ENCODE measurements at regions not wholly inside any gene's neighbourhood (a gene's known extent, or its start where the extent isn't known, plus 50 kb on each side); places are given as distances from the start of the nearest gene placed in this dataset.

DNA sequence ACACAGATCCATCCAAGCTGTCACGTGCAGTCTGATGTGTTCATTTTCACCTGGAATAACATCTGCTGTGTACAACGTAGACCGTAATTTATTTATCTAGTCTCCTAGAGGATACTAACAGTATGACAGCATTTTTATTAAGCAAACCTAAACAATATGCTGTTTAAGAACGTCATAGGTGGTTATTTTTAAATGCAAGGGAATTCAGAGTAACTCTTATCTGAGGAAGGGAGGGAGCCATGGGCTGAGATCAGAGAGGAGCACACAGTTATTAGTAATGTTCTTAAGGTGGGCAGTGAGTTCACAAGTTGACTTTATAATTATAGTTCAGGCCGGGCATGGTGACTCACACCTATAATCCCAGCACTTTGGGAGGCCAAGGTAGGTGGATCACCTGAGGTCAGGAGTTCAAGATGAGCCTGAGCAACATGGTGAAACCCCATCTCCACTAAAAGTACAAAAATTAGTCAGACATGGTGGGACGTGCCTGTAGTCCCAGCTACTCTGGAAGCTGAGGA, 193.6 kb downstream of the UACA start:
- H3K9ac ChIP-seq (ENCODE audit: low read depth, low read length), result no peak overlapping the region
- H3K36me3 ChIP-seq (ENCODE audit: insufficient read depth, low read length), result no peaks in the 10 kb centered on the region
- H3K4me1 ChIP-seq (ENCODE audit: insufficient read depth, low read length), result 0 out of 2 replicates have a peak, but pooled peaks cover 3% of the 10 kb centered on the region
- peaks cover 5% of the 10 kb centered on the region; the same call in 1 of the 2 replicates for H3K9me3 ChIP-seq (ENCODE audit: control insufficient read depth, insufficient read depth, low read length)

DNA sequence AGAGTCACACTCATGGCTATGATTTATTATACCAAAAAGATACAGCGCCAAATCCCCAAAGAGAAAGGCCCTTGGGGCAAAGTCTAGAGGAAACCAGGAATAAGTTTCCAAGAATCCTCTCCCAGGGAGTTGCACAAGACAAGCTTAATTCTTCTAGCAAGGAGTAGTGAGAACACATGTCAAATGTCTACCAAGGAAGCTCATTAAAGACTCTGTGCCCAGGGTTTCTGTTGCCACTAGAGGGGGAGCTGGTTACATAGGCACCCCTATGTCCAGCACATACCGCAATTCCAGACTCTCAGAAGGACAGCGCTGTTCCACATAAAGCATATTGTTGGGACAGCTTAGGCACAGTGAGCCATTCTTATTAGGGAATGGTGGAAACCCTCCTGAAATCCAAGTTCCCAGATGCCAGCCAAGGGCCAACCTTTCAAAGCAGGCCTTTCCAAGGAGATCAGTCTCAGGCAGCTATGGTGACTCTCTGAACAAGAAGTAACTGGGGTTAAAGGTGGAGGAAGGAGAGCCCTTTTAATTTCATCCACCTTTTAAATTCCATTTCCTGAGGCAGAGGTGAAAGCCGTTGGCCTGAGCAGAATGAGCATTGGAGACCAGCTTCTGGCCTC, 194.2 kb downstream of the UACA start:
- Histone ChIP-seq H3K4me1 (ENCODE audit: insufficient read depth, low read length) (0 out of 2 replicates have a peak, but pooled peaks cover 3% of the 10 kb centered on the region), H3K9ac (ENCODE audit: low read depth, low read length) (no peak overlapping the region), H3K9me3 (ENCODE audit: control insufficient read depth, insufficient read depth, low read length) (peaks cover 5% of the 10 kb centered on the region; the same call in 1 of the 2 replicates), H3K36me3 (ENCODE audit: insufficient read depth, low read length) (no peaks in the 10 kb centered on the region)

DNA sequence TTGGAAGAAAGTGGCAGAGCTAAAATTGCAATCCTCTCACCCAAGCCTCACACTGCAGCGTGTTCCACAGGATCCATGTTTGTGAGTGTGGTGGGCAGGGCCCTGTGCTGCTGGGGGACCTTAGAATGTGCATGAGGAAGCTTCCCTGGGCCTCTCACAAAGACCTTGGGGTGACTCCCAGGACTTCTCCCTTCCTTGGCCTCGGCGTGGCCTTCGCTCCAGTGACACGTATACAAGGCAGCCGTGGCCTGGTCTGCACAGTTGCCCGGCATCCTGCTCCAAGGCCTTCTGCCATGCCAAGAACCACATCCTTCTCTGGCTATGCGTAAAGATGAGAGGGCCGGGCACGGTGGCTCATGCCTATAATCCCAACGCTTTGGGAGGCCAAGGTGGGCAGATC, 196.4 kb downstream of the UACA start:
- Histone ChIP-seq H3K4me1 (ENCODE audit: insufficient read depth, low read length) (0 out of 2 replicates have a peak, but pooled peaks cover 3% of the 10 kb centered on the region), H3K36me3 (ENCODE audit: insufficient read depth, low read length) (no peaks in the 10 kb centered on the region), H3K9ac (ENCODE audit: low read depth, low read length) (no peak overlapping the region), H3K9me3 (ENCODE audit: control insufficient read depth, insufficient read depth, low read length) (no peaks in the 10 kb centered on the region)

DNA sequence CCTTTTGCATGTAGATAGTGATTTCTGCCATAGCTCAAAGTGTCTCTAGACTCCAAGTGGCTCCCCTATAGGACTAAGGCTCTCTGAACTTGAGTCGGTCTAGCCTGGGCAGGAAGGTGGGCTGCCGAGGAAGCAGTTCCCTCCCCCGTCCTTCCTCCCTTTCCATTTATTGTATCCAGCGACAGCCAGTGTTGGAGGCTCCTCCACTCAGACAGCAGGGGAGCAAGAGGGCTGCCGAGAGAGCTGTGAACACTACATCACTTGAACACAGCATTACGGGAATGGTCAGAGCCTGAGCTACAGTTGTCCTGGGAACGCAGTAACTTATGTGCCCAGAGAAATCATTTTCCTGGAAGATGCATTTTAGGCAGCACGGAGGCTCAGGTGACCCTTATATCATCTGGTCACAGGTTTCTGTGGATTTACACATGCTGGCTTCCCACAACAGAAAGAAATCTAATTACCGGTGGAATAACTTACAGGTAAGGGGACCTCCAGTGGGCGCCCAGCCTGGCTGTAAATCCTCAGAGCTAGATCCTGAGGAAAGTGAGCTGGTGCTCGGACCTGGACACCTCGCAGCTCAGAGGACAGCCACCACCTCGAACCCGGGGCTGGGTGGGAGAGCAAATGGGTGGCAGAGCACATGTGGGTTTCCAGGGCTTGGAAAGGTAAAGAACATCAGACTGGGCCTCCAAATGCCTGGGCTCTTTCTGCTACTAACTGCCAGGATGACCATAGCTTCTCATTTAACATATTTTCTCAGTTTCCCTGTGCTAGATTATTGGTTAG, 197.1 kb downstream of the UACA start:
- Histone ChIP-seq H3K4me1 (ENCODE audit: insufficient read depth, low read length) (0 out of 2 replicates have a peak, but pooled peaks cover 3% of the 10 kb centered on the region), H3K9ac (ENCODE audit: low read depth, low read length) (no peak overlapping the region), H3K9me3 (ENCODE audit: control insufficient read depth, insufficient read depth, low read length) (no peaks in the 10 kb centered on the region), H3K36me3 (ENCODE audit: insufficient read depth, low read length) (no peaks in the 10 kb centered on the region)

DNA sequence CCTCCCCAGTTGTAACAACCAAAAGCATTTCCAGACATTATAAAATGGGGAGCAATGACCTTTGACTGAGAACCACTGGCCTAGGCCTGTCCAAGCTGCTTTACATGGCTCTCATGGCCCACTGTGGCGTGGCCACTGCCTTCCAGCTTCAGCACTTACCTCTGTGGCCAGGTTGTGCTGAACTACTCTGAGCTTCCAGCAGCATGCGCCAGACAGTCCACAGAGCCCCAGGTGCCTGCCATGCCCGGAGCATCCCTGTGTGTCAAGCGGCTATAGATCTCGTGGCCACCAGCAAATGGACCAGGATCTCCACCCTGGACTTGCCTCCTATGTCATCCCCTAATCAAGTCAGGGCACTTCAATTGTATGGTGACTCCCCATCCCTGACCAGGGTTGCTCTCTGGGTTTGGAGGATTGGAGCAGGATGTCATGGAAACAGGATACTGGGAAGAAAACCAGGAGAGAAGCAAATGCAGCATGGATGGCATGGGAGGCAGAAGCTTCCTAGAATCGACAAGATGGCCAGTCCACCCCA, 199.7 kb downstream of the UACA start:
- Histone ChIP-seq H3K9me3 (ENCODE audit: control insufficient read depth, insufficient read depth, low read length) (no peaks in the 10 kb centered on the region), H3K9ac (ENCODE audit: low read depth, low read length) (no peak overlapping the region), H3K4me1 (ENCODE audit: insufficient read depth, low read length) (peaks cover 3% of the 10 kb centered on the region; the same call in 1 of the 2 replicates), H3K36me3 (ENCODE audit: insufficient read depth, low read length) (no peaks in the 10 kb centered on the region)

DNA sequence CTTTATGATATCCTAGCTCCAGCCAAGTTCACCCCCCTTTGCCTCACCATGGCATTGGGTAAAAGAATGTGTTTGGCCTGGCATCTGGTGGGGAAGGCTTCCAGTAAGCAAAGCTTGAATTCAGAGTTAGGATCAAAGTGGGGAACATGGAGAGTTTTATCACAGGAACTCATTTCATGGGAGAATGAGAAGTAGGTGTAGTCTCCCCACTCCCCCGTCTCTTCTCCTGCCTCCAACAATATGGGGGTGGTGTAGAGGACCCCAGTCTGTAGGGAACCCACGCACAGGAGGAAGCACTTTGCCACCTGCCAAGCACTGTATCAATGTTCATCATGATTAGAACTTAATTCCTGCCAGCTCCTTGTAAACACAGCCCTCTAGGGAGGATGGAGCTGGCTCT, 200.5 kb downstream of the UACA start:
- no peaks in the 10 kb centered on the region for H3K36me3 ChIP-seq (ENCODE audit: insufficient read depth, low read length)
- H3K9me3 ChIP-seq (ENCODE audit: control insufficient read depth, insufficient read depth, low read length), result no peaks in the 10 kb centered on the region
- H3K4me1 ChIP-seq (ENCODE audit: insufficient read depth, low read length), result peaks cover 3% of the 10 kb centered on the region; the same call in 1 of the 2 replicates
- H3K9ac ChIP-seq (ENCODE audit: low read depth, low read length), result no peak overlapping the region

DNA sequence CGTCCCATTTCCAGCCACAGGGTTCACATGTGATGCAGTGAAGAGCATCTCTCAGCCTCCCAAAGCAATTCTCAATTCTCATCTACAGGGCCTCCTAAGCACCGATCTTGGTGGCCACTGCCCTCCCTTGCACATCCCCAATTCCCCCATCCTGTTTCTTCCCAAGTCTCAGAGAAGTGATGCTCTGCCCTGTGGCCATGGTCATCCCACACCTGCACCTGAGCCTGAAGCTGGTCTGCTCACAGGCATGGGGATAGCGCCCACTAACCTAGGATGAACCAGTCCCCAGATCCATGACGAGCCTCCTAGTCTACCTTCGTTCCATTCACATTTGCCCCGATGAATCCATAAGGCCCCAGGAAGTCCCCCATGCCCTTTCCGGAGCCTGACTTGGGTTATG, 201.5 kb downstream of the UACA start:
- Histone ChIP-seq H3K4me1 (ENCODE audit: insufficient read depth, low read length) (peaks cover 3% of the 10 kb centered on the region; the same call in 1 of the 2 replicates), H3K9ac (ENCODE audit: low read depth, low read length) (no peak overlapping the region), H3K9me3 (ENCODE audit: control insufficient read depth, insufficient read depth, low read length) (no peaks in the 10 kb centered on the region), H3K36me3 (ENCODE audit: insufficient read depth, low read length) (no peaks in the 10 kb centered on the region)

DNA sequence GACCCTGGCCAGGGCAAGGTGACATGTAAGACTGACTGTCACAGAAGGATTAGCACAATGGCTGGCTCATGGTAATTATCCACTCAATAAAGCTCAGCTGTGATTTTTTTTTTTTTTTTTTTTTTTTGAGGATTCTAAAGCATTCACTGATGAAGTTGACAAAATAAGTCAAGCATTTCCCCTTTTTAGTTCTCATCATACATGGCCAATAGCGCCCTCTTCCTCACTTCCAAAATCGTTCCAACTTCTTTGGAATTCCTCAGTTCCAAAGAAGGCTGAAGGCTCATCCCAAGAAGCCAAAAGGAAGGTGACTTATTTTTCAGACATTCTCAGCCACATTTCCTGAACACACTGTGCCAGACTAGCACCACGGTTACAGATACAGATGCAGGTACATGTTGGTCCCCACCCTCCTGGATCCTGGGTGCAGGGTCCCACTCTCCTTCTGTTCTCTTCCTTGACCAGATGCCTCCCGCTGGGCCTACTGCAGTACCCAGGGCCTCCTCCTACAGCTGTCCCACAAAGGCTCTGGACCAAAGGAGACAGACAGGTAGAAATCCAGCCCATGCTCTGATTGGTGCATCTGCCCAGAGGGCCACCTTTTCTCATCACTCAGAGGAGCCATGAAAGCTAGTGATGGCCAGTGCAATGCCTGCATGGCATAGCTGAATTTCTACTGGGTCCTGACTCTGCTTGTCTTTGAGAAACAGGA, 202.6 kb downstream of the UACA start:
- H3K4me1 ChIP-seq (ENCODE audit: insufficient read depth, low read length), result no peaks in the 10 kb centered on the region; the same call in 1 of the 2 replicates
- H3K36me3 ChIP-seq (ENCODE audit: insufficient read depth, low read length), result no peaks in the 10 kb centered on the region
- H3K9ac ChIP-seq (ENCODE audit: low read depth, low read length), result no peak overlapping the region
- H3K9me3 ChIP-seq (ENCODE audit: control insufficient read depth, insufficient read depth, low read length), result no peaks in the 10 kb centered on the region

DNA sequence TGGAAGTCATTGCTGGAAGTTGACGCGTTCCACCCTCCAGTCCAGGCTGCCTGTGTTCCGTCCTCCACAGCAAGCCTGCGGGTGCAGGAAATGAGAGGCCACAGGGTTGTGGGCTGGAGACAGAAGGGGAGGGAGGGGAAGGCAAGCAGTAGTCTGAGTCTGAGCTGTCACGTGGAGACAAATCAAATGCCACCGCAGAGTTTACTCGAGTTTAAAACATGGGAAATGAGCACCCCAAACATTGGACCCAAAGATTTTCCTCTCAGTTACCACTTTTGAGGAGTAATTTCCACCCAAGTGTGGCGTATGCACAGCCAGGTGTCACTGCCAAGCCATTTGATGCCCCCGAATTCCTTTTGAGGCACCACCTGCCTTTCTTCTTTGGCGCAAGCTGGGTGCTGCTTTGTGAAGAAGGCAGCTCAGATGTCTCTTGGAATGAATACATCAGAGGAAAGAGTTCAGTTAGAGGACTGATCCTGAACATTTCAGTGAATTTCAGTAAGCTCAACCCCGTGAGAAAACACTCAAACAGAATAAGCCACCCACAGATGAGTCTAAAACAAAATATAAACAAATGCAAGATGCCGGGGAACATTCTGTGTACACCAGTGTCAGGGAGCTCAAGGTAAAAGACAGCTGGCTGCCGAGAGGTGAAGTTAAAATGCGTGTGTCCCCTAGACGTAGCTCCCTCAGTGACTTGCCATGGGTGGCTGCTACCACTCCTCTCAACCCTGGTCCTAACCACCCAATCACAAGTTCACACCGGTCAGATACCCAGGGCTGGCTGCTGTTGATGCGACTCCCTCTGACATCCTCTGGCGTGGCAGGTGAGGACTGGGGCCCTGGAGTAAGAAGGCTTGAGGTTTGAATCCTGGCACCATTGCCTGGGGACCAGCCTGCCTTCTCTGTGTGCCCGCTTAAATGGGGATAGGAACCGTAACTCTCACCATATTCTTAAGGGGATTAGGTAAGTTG, 203.8 kb downstream of the UACA start:
- no peaks in the 10 kb centered on the region for H3K36me3 ChIP-seq (ENCODE audit: insufficient read depth, low read length)
- no peaks in the 10 kb centered on the region; the same call in 1 of the 2 replicates for H3K4me1 ChIP-seq (ENCODE audit: insufficient read depth, low read length)
- no peak overlapping the region for H3K9ac ChIP-seq (ENCODE audit: low read depth, low read length)
- H3K9me3 ChIP-seq (ENCODE audit: control insufficient read depth, insufficient read depth, low read length), result no peaks in the 10 kb centered on the region

DNA sequence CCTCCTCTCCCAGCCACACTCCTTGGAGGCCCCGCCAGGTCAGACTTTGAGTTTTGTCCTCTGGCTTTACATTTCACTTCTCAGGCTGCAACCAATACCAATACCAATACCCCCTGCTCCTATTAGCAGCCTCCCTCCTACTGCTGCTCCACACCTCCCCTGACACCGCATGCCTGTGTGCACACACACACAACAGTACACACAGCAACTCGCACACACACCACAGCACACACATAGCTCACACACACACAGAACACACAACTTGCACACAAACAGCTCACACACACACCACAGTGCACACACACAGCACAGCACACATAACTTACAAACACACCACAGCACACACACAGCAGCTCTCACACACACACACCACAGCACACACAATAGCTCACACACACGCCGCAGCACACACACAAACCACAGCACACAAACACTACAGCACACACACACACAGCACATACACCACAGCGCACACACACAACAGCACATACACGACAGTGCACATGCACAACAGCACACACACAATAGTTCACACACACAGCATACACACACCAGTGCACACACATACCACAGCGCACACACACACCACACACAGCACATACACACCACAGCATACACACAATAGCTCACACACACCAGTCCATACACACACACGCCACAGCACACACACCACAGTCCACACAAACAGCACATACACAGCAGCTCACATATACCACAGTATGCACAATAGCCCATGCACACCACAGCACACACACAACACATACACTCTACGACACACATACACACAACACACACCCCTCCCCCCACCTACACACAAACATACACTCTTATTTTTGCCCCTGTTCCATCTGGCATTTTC, 204.7 kb downstream of the UACA start:
- no peak overlapping the region for H3K9ac ChIP-seq (ENCODE audit: low read depth, low read length)
- H3K36me3 ChIP-seq (ENCODE audit: insufficient read depth, low read length), result no peaks in the 10 kb centered on the region
- no peaks in the 10 kb centered on the region for H3K9me3 ChIP-seq (ENCODE audit: control insufficient read depth, insufficient read depth, low read length)
- no peaks in the 10 kb centered on the region; the same call in 1 of the 2 replicates for H3K4me1 ChIP-seq (ENCODE audit: insufficient read depth, low read length)

DNA sequence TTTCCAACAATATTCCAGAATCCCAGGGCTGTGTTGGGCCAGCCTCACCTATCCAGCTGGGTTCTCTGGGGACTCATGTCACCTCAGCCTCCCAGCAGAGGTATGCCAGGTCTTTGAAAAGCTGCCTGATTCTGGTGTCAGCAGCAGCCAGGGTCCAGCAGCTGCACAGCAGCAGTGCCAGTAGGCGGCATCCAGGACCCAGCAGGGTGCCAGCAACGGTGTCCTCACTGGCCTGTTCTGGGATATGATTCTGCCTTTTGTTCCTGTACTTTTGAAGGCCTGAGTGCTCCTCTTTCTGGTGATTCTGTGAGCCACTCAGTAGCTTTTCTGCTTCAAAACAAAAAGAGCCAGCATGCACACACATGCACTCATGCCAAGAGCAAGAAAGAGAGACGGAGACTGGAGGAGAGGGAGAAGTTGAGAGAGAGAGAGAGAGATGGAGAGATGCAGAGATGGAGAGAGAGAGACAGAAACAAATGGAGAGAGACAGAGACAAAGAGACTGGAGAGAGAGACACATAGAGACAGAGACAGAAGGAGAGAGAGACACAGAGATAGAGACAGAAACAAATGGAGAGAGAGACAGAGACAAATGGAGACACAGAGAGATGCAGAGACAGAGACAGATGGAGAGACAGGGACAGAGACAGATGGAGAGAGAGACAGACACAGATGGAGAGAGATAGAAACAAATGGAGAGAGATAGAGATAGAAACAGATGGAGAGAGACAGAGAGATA, 205.7 kb downstream of the UACA start:
- no peaks in the 10 kb centered on the region; the same call in 1 of the 2 replicates for H3K4me1 ChIP-seq (ENCODE audit: insufficient read depth, low read length)
- no peaks in the 10 kb centered on the region for H3K9me3 ChIP-seq (ENCODE audit: control insufficient read depth, insufficient read depth, low read length)
- H3K9ac ChIP-seq (ENCODE audit: low read depth, low read length), result no peak overlapping the region
- no peaks in the 10 kb centered on the region for H3K36me3 ChIP-seq (ENCODE audit: insufficient read depth, low read length)

DNA sequence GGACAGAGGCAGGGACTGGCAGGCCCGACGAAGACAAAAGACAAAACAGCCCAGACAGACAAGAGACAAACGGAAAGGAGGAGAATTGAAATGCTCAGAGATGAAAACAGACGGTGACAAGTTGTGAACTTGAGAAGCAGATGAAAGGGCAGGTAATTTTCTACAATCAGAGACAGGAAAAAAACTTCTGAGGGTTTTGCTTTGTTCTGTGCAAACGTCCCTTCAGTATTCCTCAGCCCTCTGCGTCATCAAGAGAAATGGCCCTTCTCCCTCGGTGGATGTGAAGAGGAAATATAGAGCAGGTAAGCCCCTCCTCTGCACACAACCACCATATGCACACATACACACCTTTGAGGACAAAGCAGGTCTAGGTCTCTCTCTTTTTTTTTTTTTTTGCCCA, 206.6 kb downstream of the UACA start:
- H3K9ac ChIP-seq (ENCODE audit: low read depth, low read length), result no peak overlapping the region
- no peaks in the 10 kb centered on the region for H3K36me3 ChIP-seq (ENCODE audit: insufficient read depth, low read length)
- H3K9me3 ChIP-seq (ENCODE audit: control insufficient read depth, insufficient read depth, low read length), result no peaks in the 10 kb centered on the region

More for the DNA sequence above, 206.6 kb downstream of the UACA start:
- H3K4me1 ChIP-seq (ENCODE audit: insufficient read depth, low read length), result no peaks in the 10 kb centered on the region; the same call in 1 of the 2 replicates

Data from ES-I3 (cell line).